NT2/D1 (cell line): ENCODE measurements at regions not wholly inside any gene's neighbourhood (a gene's known extent, or its start where the extent isn't known, plus 50 kb on each side); places are given as distances from the start of the nearest gene placed in this dataset.

Experiments used
- DNase-seq: peaks from one replicate; pipeline ENCODE4 v3.0.0-alpha.2; 2011; ENCODE audit warnings: low read depth, low spot score
- H3K27me3 ChIP-seq: 2 replicates; pipeline ENCODE4 v1.6.0; 2011; ENCODE audit warnings: mild to moderate bottlenecking; ENCODE audit not compliant: insufficient read length, insufficient read depth
- H3K36me3 ChIP-seq: 2 replicates; pipeline ENCODE4 v1.6.1; 2011; ENCODE audit warnings: mild to moderate bottlenecking, low read length, mixed read lengths; ENCODE audit not compliant: insufficient read depth, insufficient read length
- H3K4me1 ChIP-seq: 2 replicates; pipeline ENCODE4 v1.5.1; 2011; ENCODE audit not compliant: insufficient read depth, insufficient read length
- H3K4me3 ChIP-seq: 2 replicates; pipeline ENCODE4 v1.5.1; 2011; ENCODE audit warnings: low read depth; ENCODE audit not compliant: insufficient read length
- H3K9ac ChIP-seq: 2 replicates; pipeline ENCODE4 v1.6.0; 2011; ENCODE audit warnings: low read depth; ENCODE audit not compliant: insufficient read length
- H3K9me3 ChIP-seq: 2 replicates; pipeline ENCODE4 v1.5.1; 2011; ENCODE audit warnings: mild to moderate bottlenecking, low read length; ENCODE audit not compliant: insufficient read depth
- SUZ12 ChIP-seq: IDR thresholded peaks from 2 replicates; pipeline ENCODE4 v1.6.1; 2011; ENCODE audit not compliant: insufficient read length, insufficient read depth; ENCODE audit errors: extremely low read depth
- YY1 ChIP-seq: IDR thresholded peaks from 2 replicates; pipeline ENCODE4 v1.6.1; 2011; ENCODE audit not compliant: insufficient read length, insufficient read depth
- ZNF274 ChIP-seq: IDR thresholded peaks from 2 replicates; pipeline ENCODE4 v1.6.1; 2011; ENCODE audit warnings: mild to moderate bottlenecking, low read depth, low read length

- peaks cover 14% of the 10 kb centered on the region for H3K4me1 ChIP-seq
- H3K27me3 ChIP-seq, result no peaks in the 10 kb centered on the region
- no peak overlapping the region for H3K9ac ChIP-seq
- no peaks in the 10 kb centered on the region for H3K36me3 ChIP-seq
- no peaks in the 10 kb centered on the region for H3K9me3 ChIP-seq
- TF ChIP-seq SUZ12, result no peak
- no peak for TF ChIP-seq YY1
- no peak for TF ChIP-seq ZNF274
- no peak for DNase-seq
- H3K4me3 ChIP-seq, result no peak overlapping the region
Observed at GRCh38 chr3:72344236-72344635, 504.0 kb downstream of the SHQ1 start.

GRCh38 chr3:72343078-72343477 is 505.2 kb downstream of the SHQ1 start:
- Histone ChIP-seq H3K27me3 (no peaks in the 10 kb centered on the region), H3K4me1 (peaks cover 17% of the 10 kb centered on the region), H3K9ac (no peak overlapping the region), H3K36me3 (no peaks in the 10 kb centered on the region), H3K9me3 (peaks cover 10% of the 10 kb centered on the region; the same call in 1 of the 2 replicates), H3K4me3 (no peak overlapping the region)
- no peak for DNase-seq
- no peak for TF ChIP-seq YY1
- no peak for TF ChIP-seq SUZ12
- no peak for TF ChIP-seq ZNF274

- no peaks in the 10 kb centered on the region for H3K27me3 ChIP-seq
- H3K36me3 ChIP-seq, result no peaks in the 10 kb centered on the region
- DNase-seq, result no peak
- no peak overlapping the region for H3K9ac ChIP-seq
- no peak overlapping the region for H3K4me3 ChIP-seq
- peaks cover 18% of the 10 kb centered on the region for H3K4me1 ChIP-seq
- TF ChIP-seq SUZ12, result no peak
- TF ChIP-seq ZNF274, result no peak
- TF ChIP-seq YY1, result no peak
- H3K9me3 ChIP-seq, result peaks cover 10% of the 10 kb centered on the region; the same call in 1 of the 2 replicates
Observed at GRCh38 chr3:72342450-72342849, 505.8 kb downstream of the SHQ1 start.

DNA sequence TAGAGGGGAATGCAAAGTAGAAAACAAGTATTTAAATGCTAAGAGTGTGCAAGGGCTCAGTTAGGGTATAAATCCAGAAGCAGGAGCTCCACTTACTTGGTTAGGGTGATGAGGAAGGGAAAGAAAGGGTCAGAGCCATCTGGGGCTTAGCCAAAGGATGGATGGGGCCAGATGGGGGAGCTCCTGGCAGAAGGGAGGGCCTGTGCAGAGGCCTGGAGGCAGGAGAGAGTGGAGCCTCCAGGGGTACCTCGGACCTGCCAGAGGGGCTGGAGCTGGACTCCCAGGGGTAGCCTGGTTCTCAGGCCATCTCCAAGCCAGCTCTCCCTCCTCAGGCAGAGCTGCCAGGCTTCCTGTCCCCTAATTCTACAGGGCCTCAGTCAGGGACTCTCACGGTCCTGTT is 506.3 kb downstream of the SHQ1 start:
- H3K27me3 ChIP-seq, result no peaks in the 10 kb centered on the region
- H3K4me1 ChIP-seq, result peaks cover 22% of the 10 kb centered on the region
- H3K9ac ChIP-seq, result no peak overlapping the region

GRCh38 chr3:72341380-72341770 is 506.9 kb downstream of the SHQ1 start:
- no peak for DNase-seq
- Histone ChIP-seq H3K9ac (no peak overlapping the region), H3K4me3 (no peak overlapping the region), H3K4me1 (peaks cover 20% of the 10 kb centered on the region), H3K9me3 (peaks cover 10% of the 10 kb centered on the region; the same call in 1 of the 2 replicates), H3K36me3 (no peaks in the 10 kb centered on the region), H3K27me3 (no peaks in the 10 kb centered on the region)
- TF ChIP-seq ZNF274, result no peak
- TF ChIP-seq SUZ12, result no peak
- no peak for TF ChIP-seq YY1

More for the DNA sequence above, 506.3 kb downstream of the SHQ1 start:
- no peaks in the 10 kb centered on the region for H3K36me3 ChIP-seq
- H3K4me3 ChIP-seq, result no peak overlapping the region
- H3K9me3 ChIP-seq, result peaks cover 10% of the 10 kb centered on the region; the same call in 1 of the 2 replicates
- TF ChIP-seq YY1 (no peak), SUZ12 (no peak), ZNF274 (no peak)
- DNase-seq, result no peak

DNA sequence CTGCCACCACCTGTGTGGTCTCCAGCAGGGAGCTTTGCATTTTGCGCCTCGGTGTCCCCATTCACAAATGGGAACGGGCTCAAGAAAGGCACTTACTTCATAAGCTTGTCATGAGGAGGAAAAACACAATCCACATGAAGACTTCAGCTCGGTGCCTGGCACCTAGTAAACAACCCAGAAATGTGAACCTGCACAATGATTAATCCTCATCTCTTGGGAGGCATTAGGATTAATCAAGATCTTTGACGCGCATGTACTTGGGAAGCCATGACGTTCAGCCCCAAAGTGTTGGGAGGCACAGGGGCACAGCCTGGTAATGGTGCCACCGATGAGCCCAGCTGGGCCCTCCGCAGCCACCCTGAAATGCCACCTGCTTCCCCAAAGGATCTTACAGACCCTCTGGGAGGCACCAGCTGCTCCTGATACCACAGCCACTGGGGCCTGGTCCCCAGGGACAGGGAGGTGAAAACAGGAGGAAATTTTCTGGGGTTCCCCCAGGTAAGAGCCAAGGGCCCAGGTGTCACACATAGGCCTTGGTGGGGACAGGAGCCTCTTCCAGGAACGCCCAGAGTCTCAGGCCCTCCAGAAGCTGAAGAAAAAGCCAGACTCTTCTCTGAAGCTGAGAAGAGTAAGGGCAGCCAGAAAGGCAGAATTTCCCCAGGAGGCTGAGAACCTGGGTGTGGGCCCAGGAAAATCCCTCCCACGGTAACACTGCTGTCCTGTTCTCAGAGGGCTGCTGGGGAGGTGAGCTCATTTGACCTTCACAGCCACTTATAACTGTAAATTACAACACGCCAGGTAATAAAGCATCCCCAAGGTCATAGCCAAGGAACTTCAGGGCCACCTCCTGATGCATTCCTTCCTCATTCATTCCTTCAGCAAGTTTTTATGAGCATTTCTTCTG is 507.5 kb downstream of the SHQ1 start:
- Histone ChIP-seq H3K27me3 (no peaks in the 10 kb centered on the region), H3K9me3 (peaks cover 10% of the 10 kb centered on the region; the same call in 1 of the 2 replicates), H3K9ac (no peak overlapping the region), H3K36me3 (no peaks in the 10 kb centered on the region), H3K4me3 (no peak overlapping the region), H3K4me1 (peaks cover 26% of the 10 kb centered on the region)
- TF ChIP-seq YY1 (no peak), SUZ12 (no peak), ZNF274 (no peak)
- DNase-seq, result no peak

DNA sequence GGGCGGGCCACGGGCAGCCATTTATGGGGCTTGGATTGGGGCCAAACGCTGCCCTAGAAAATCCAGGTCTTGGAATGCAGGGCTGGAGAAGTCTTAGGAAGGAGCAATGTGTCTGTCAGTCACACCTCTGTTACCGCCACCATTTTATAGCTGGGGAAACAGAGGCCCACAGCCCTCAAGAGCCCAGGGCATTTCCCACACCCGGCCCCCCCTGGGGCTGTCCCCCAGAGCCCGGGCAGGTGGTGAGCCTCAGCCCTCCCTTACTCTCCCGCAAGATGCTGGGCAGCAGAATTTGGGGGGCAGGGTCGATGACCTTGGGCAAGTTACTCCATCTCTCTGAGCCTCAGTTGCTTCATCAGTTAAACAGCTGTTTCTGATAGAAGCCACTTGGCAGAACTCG is 508.2 kb downstream of the SHQ1 start:
- Histone ChIP-seq H3K27me3 (no peaks in the 10 kb centered on the region), H3K9me3 (peaks cover 10% of the 10 kb centered on the region; the same call in 1 of the 2 replicates), H3K4me3 (no peak overlapping the region), H3K36me3 (no peaks in the 10 kb centered on the region), H3K4me1 (peaks cover 26% of the 10 kb centered on the region), H3K9ac (no peak overlapping the region)
- TF ChIP-seq SUZ12 (no peak), YY1 (no peak), ZNF274 (no peak)
- no peak for DNase-seq
